H1 (cell line): ENCODE measurements at regions not wholly inside any gene's neighbourhood (a gene's known extent, or its start where the extent isn't known, plus 50 kb on each side); places are given as distances from the start of the nearest gene placed in this dataset.

Source experiments
- RXRA ChIP-seq: IDR thresholded peaks from 2 replicates; pipeline ENCODE4 v1.6.1; 2011; ENCODE audit warnings: low read depth, mild to moderate bottlenecking, low read length, moderate library complexity; ENCODE audit not compliant: insufficient read depth

DNA sequence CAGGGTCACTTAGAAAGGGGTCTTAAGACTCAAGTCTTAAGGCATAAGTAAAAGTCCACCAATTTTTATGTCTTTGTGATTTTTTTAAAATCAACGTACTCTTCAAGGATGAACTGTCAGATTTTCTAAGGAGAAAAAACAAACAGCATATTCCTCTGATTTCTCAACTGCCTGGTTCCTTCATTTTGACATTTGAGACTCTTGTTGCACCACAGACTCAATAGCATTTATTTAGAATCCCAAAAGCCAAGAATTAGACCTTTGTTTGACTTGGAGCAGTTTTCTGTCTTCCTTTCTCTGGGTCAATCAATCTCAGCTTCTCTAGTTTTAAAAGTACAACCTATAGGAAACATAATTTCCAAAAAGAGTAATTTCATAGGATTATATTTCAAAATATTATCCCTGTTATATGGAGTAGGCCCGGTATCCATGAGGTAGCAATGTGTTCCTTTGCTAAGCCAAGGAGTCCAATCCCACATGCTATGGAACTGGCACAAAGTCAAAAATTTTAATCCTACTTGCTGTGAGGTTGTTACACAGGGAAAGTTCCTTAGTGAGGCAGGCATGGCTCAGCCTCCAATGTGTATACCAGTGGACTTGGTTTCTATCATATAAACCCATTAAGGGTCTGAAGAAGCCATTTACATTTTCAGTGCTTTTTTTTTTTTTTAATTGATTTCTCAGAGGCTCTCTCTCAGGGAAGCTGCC, 405.7 kb downstream of the KIF16B start (continued):
- no peak for TF ChIP-seq RXRA
